NB4 (cell line): ENCODE measurements at regions not wholly inside any gene's neighbourhood (a gene's known extent, or its start where the extent isn't known, plus 50 kb on each side); places are given as distances from the start of the nearest gene placed in this dataset.

ENCODE experiments used
- CTCF ChIP-seq: IDR thresholded peaks from one replicate; pipeline ENCODE4 v1.5.1; 2012; ENCODE audit warnings: low read depth, low read length
- POLR2A ChIP-seq: IDR thresholded peaks from 2 replicates; pipeline ENCODE4 v1.6.1; 2011; ENCODE audit warnings: mild to moderate bottlenecking; ENCODE audit not compliant: insufficient read length; ENCODE audit errors: extremely low read depth

- TF ChIP-seq CTCF = no peak
- TF ChIP-seq POLR2A = no peak
Observed at GRCh38 chr2:106021662-106022028, 172.5 kb downstream of the UXS1 start.
